ENCODE measurements at regions not wholly inside any gene's neighbourhood (a gene's known extent, or its start where the extent isn't known, plus 50 kb on each side); places are given as distances from the start of the nearest gene placed in this dataset.

- no peak overlapping the region for H3K4me3 ChIP-seq (ENCODE audit: control insufficient read depth, low read depth, low read length)
- DNase-seq (ENCODE audit: low read depth), result no peak
- no peak for TF ChIP-seq CTCF (IDR thresholded peaks at IDR 0.05; ENCODE audit: control insufficient read depth, insufficient read depth, low read depth, low read length, missing control alignments)
Observed at GRCh38 chr6:137739544-137739943, 127.5 kb upstream of the TNFAIP3 start.

GRCh38 chr6:137740091-137740755 is 126.8 kb upstream of the TNFAIP3 start:
- H3K4me3 ChIP-seq (ENCODE audit: control insufficient read depth, low read depth, low read length), result no peak overlapping the region
- no peak for DNase-seq (ENCODE audit: low read depth)
- no peak for TF ChIP-seq CTCF (IDR thresholded peaks at IDR 0.05; ENCODE audit: control insufficient read depth, insufficient read depth, low read depth, low read length, missing control alignments)

GRCh38 chr6:137740967-137741761 is 125.9 kb upstream of the TNFAIP3 start:
- DNase-seq (ENCODE audit: low read depth), result no peak
- H3K4me3 ChIP-seq (ENCODE audit: control insufficient read depth, low read depth, low read length), result no peak overlapping the region
- TF ChIP-seq CTCF (IDR thresholded peaks at IDR 0.05; ENCODE audit: control insufficient read depth, insufficient read depth, low read depth, low read length, missing control alignments), result no peak

GRCh38 chr6:137743493-137743892 is 123.6 kb upstream of the TNFAIP3 start:
- DNase-seq (ENCODE audit: low read depth), result no peak

GRCh38 chr6:137744877-137745276 is 122.2 kb upstream of the TNFAIP3 start:
- no peak for TF ChIP-seq CTCF (IDR thresholded peaks at IDR 0.05; ENCODE audit: control insufficient read depth, insufficient read depth, low read depth, low read length, missing control alignments)
- no peak for DNase-seq (ENCODE audit: low read depth)
- no peak overlapping the region for H3K4me3 ChIP-seq (ENCODE audit: control insufficient read depth, low read depth, low read length)

More at GRCh38 chr6:137743493-137743892, 123.6 kb upstream of the TNFAIP3 start:
- no peak for TF ChIP-seq CTCF (IDR thresholded peaks at IDR 0.05; ENCODE audit: control insufficient read depth, insufficient read depth, low read depth, low read length, missing control alignments)
- H3K4me3 ChIP-seq (ENCODE audit: control insufficient read depth, low read depth, low read length), result no peak overlapping the region

GRCh38 chr6:137745321-137745720 is 121.7 kb upstream of the TNFAIP3 start:
- H3K4me3 ChIP-seq (ENCODE audit: control insufficient read depth, low read depth, low read length), result no peak overlapping the region
- no peak for TF ChIP-seq CTCF (IDR thresholded peaks at IDR 0.05; ENCODE audit: control insufficient read depth, insufficient read depth, low read depth, low read length, missing control alignments)
- no peak for DNase-seq (ENCODE audit: low read depth)
